Astrocyte (in vitro differentiated cells and primary cell): ENCODE measurements at regions not wholly inside any gene's neighbourhood (a gene's known extent, or its start where the extent isn't known, plus 50 kb on each side); places are given as distances from the start of the nearest gene placed in this dataset.

Experiments used
- DNase-seq: peaks from one replicate; pipeline ENCODE4 v3.0.0-alpha.2; 2010; ENCODE audit warnings: low read depth
- FAIRE-seq: peaks from 2 replicates; lab custom pipeline; 2011; peaks lifted over from hg19 to GRCh38; lab: Jason Lieb, UNC
- H2AFZ ChIP-seq: 2 replicates; pipeline ENCODE4 v1.6.0; 2012; ENCODE audit warnings: low read depth, low read length, inconsistent platforms
- H3K27ac ChIP-seq: 2 replicates; pipeline ENCODE4 v1.5.1; 2011; ENCODE audit warnings: low read depth, low read length, inconsistent platforms
- H3K27me3 ChIP-seq: 2 replicates; pipeline ENCODE4 v1.6.0; 2011; ENCODE audit warnings: low read length, inconsistent platforms; ENCODE audit not compliant: insufficient read depth
- H3K36me3 ChIP-seq: 2 replicates; pipeline ENCODE4 v1.5.1; 2011; ENCODE audit warnings: low read length, inconsistent platforms; ENCODE audit not compliant: insufficient read depth
- H3K4me1 ChIP-seq: 2 replicates; pipeline ENCODE4 v1.5.1; 2011; ENCODE audit warnings: low read length, inconsistent platforms; ENCODE audit not compliant: insufficient read depth
- H3K4me2 ChIP-seq: 2 replicates; pipeline ENCODE4 v1.6.0; 2012; ENCODE audit warnings: low read length, inconsistent platforms
- H3K4me3 ChIP-seq: 2 replicates; pipeline ENCODE4 v1.5.1; 2011; ENCODE audit warnings: low read depth, mild to moderate bottlenecking, low read length, inconsistent platforms; ENCODE audit not compliant: insufficient read depth
- H3K79me2 ChIP-seq: 2 replicates; pipeline ENCODE4 v1.6.0; 2012; ENCODE audit warnings: mild to moderate bottlenecking, low read length, inconsistent platforms; ENCODE audit not compliant: insufficient read depth
- H3K9ac ChIP-seq: 2 replicates; pipeline ENCODE4 v1.6.0; 2012; ENCODE audit warnings: mild to moderate bottlenecking, low read length, inconsistent platforms
- H3K9me3 ChIP-seq: 2 replicates; pipeline ENCODE4 v1.5.1; 2012; ENCODE audit warnings: low read depth, mild to moderate bottlenecking, low read length, inconsistent platforms; ENCODE audit not compliant: insufficient read depth
- H4K20me1 ChIP-seq: 2 replicates; pipeline ENCODE4 v1.6.0; 2012; ENCODE audit warnings: low read length, inconsistent platforms; ENCODE audit not compliant: insufficient read depth
- H3K27ac Mint-ChIP-seq: one replicate; pipeline ENCODE4 v1.8.0; 2021; ENCODE audit warnings: mild to moderate bottlenecking, mixed read lengths; ENCODE audit not compliant: unreplicated experiment
- H3K27me3 Mint-ChIP-seq: one replicate; pipeline ENCODE4 v1.8.0; 2021; ENCODE audit warnings: low read depth, mixed read lengths; ENCODE audit not compliant: unreplicated experiment
- H3K36me3 Mint-ChIP-seq: one replicate; pipeline ENCODE4 v1.8.0; 2021; ENCODE audit warnings: low read depth, mixed read lengths; ENCODE audit not compliant: unreplicated experiment
- H3K4me1 Mint-ChIP-seq: one replicate; pipeline ENCODE4 v1.8.0; 2021; ENCODE audit warnings: low read depth, mixed read lengths; ENCODE audit not compliant: unreplicated experiment
- H3K4me3 Mint-ChIP-seq: one replicate; pipeline ENCODE4 v1.8.0; 2021; ENCODE audit warnings: mild to moderate bottlenecking, moderate library complexity, mixed read lengths; ENCODE audit not compliant: unreplicated experiment
- H3K9me3 Mint-ChIP-seq: one replicate; pipeline ENCODE4 v1.8.0; 2021; ENCODE audit warnings: mild to moderate bottlenecking, mixed read lengths; ENCODE audit not compliant: unreplicated experiment
- CTCF ChIP-seq: IDR thresholded peaks from 2 replicates; pipeline ENCODE4 v1.5.1; 2011; ENCODE audit warnings: low read depth, mild to moderate bottlenecking, inconsistent platforms, low read length, moderate library complexity; ENCODE audit not compliant: insufficient read depth
- EZH2 ChIP-seq: IDR thresholded peaks from 2 replicates; pipeline ENCODE4 v1.6.1; 2012; ENCODE audit warnings: mild to moderate bottlenecking, low read length, inconsistent platforms; ENCODE audit not compliant: insufficient read depth

GRCh38 chr5:165757791-165758190 lies 2252.4 kb downstream of the MAT2B start:
- Mint-ChIP-seq H3K4me3 (no peak overlapping the region), H3K36me3 (no peaks in the 10 kb centered on the region), H3K9me3 (no peaks in the 10 kb centered on the region), H3K27ac (no peak overlapping the region), H3K27me3 (no peaks in the 10 kb centered on the region), H3K4me1 (no peaks in the 10 kb centered on the region)
- Histone ChIP-seq H3K4me1 (no peaks in the 10 kb centered on the region), H3K27me3 (no peaks in the 10 kb centered on the region), H4K20me1 (no peaks in the 10 kb centered on the region), H3K4me2 (no peak overlapping the region), H2AFZ (no peak overlapping the region), H3K9ac (no peak overlapping the region), H3K9me3 (no peaks in the 10 kb centered on the region), H3K27ac (no peak overlapping the region), H3K36me3 (no peaks in the 10 kb centered on the region), H3K4me3 (no peak overlapping the region), H3K79me2 (no peaks in the 10 kb centered on the region)
- TF ChIP-seq EZH2 (no peak), CTCF (no peak)
- DNase-seq (no peak), FAIRE-seq (no peak)

GRCh38 chr5:165775111-165775510 lies 2269.7 kb downstream of the MAT2B start:
- Histone ChIP-seq H4K20me1 (no peaks in the 10 kb centered on the region), H3K4me2 (no peak overlapping the region), H3K4me3 (no peak overlapping the region), H3K36me3 (no peaks in the 10 kb centered on the region), H3K79me2 (no peaks in the 10 kb centered on the region), H3K4me1 (no peaks in the 10 kb centered on the region), H3K9me3 (no peaks in the 10 kb centered on the region), H2AFZ (no peak overlapping the region), H3K9ac (no peak overlapping the region), H3K27ac (no peak overlapping the region), H3K27me3 (no peaks in the 10 kb centered on the region)
- FAIRE-seq (no peak), DNase-seq (no peak)
- TF ChIP-seq EZH2 (no peak), CTCF (no peak)
- Mint-ChIP-seq H3K4me1 (no peaks in the 10 kb centered on the region), H3K36me3 (no peaks in the 10 kb centered on the region), H3K27ac (no peak overlapping the region), H3K27me3 (no peaks in the 10 kb centered on the region), H3K9me3 (no peaks in the 10 kb centered on the region), H3K4me3 (no peak overlapping the region)

- Histone ChIP-seq H3K4me2 (no peak overlapping the region), H3K27me3 (no peaks in the 10 kb centered on the region), H3K4me3 (no peak overlapping the region), H3K9me3 (no peaks in the 10 kb centered on the region), H3K27ac (no peak overlapping the region), H2AFZ (no peak overlapping the region), H3K79me2 (no peaks in the 10 kb centered on the region), H4K20me1 (no peaks in the 10 kb centered on the region), H3K9ac (no peak overlapping the region), H3K4me1 (no peaks in the 10 kb centered on the region), H3K36me3 (no peaks in the 10 kb centered on the region)
- DNase-seq (no peak), FAIRE-seq (no peak)
- Mint-ChIP-seq H3K4me3 (no peak overlapping the region), H3K27me3 (no peaks in the 10 kb centered on the region), H3K36me3 (no peaks in the 10 kb centered on the region), H3K4me1 (no peaks in the 10 kb centered on the region), H3K9me3 (no peaks in the 10 kb centered on the region), H3K27ac (no peak overlapping the region)
- TF ChIP-seq CTCF = no peak
- no peak for TF ChIP-seq EZH2
Measured at GRCh38 chr5:165779505-165779904, 2274.1 kb downstream of the MAT2B start.
